GM23248 (cell line): ENCODE measurements at regions not wholly inside any gene's neighbourhood (a gene's known extent, or its start where the extent isn't known, plus 50 kb on each side); places are given as distances from the start of the nearest gene placed in this dataset.

Source experiments
- DNase-seq: peaks from one replicate; pipeline ENCODE4 v3.0.0-alpha.2; 2015
- H2AFZ ChIP-seq: fragments of 200-600 bp; sonication (generic); 2 replicates; pipeline ENCODE4 v1.6.1; 2016; ENCODE audit warnings: antibody characterized with exemption
- H3F3A ChIP-seq: fragments of 200-600 bp; sonication (generic); 2 replicates; pipeline ENCODE4 v1.6.1; 2016; ENCODE audit warnings: mild to moderate bottlenecking, antibody characterized with exemption, mixed run types; ENCODE audit not compliant: insufficient read depth
- H3K27ac ChIP-seq: fragments of 200-600 bp; sonication (generic); 2 replicates; pipeline ENCODE4 v1.5.1; 2016; ENCODE audit warnings: mild to moderate bottlenecking
- H3K27me3 ChIP-seq: fragments of 200-600 bp; sonication (generic); replicated peaks from 2 replicates; pipeline ENCODE4 v1.6.1; 2016; ENCODE audit warnings: mild to moderate bottlenecking; ENCODE audit not compliant: insufficient read depth
- H3K36me3 ChIP-seq: fragments of 200-600 bp; sonication (generic); 2 replicates; pipeline ENCODE4 v1.6.1; 2016; ENCODE audit warnings: low read depth, mild to moderate bottlenecking
- H3K4me1 ChIP-seq: fragments of 200-600 bp; sonication (generic); 2 replicates; pipeline ENCODE4 v1.6.1; 2016; ENCODE audit warnings: mild to moderate bottlenecking; ENCODE audit not compliant: insufficient read depth
- H3K4me2 ChIP-seq: fragments of 200-600 bp; sonication (generic); one replicate; pipeline ENCODE4 v1.6.1; 2016; ENCODE audit warnings: mild to moderate bottlenecking; ENCODE audit not compliant: unreplicated experiment
- H3K4me3 ChIP-seq: fragments of 200-600 bp; sonication (generic); 2 replicates; pipeline ENCODE4 v1.5.1; 2016; ENCODE audit warnings: mild to moderate bottlenecking
- H3K79me2 ChIP-seq: fragments of 200-600 bp; sonication (generic); 2 replicates; pipeline ENCODE4 v1.6.1; 2016; ENCODE audit warnings: mild to moderate bottlenecking; ENCODE audit not compliant: insufficient read depth
- H3K9ac ChIP-seq: fragments of 200-600 bp; sonication (generic); 2 replicates; pipeline ENCODE4 v1.6.1; 2016; ENCODE audit warnings: mild to moderate bottlenecking
- H3K9me2 ChIP-seq: fragments of 200-600 bp; sonication (generic); 2 replicates; pipeline ENCODE4 v1.6.1; 2016; ENCODE audit warnings: mixed run types, mild to moderate bottlenecking, moderate library complexity; ENCODE audit not compliant: insufficient read depth
- H3K9me3 ChIP-seq: fragments of 200-600 bp; sonication (generic); one replicate; pipeline ENCODE4 v1.6.1; 2017; ENCODE audit warnings: low read depth
- H4K20me1 ChIP-seq: fragments of 200-600 bp; sonication (generic); 2 replicates; pipeline ENCODE4 v1.6.0; 2016; ENCODE audit not compliant: insufficient read depth
- EZH2 ChIP-seq: fragments of 200-600 bp; sonication (generic); IDR thresholded peaks from 2 replicates; pipeline ENCODE4 v1.6.1; 2018; ENCODE audit warnings: antibody characterized with exemption, mild to moderate bottlenecking; ENCODE audit not compliant: insufficient read depth, poor library complexity, severe bottlenecking
- EZH2phosphoT487 ChIP-seq: fragments of 200-600 bp; sonication (generic); IDR thresholded peaks from 2 replicates; pipeline ENCODE4 v1.6.1; 2018; ENCODE audit warnings: antibody characterized with exemption, moderate library complexity, mild to moderate bottlenecking, low read depth; ENCODE audit not compliant: insufficient read depth
- WGBS, 2 experiments: methylation state at CpG; one replicate each; pipeline ENCODE4 v1.1.6; 2015 to 2017; ENCODE audit warnings: low lambda C conversion rate in 2 of 2, low coverage in 1 of 2; ENCODE audit errors: missing lambda C conversion rate in 2 of 2; 5-methylcytosine and 5-hydroxymethylcytosine counted together
- in situ Hi-C: fragments of 300-500 bp; cut with MboI; formaldehyde crosslinking; loops from 2 replicates; pipeline ENCODE4 v1.15.0; 2020

GRCh38 chr12:113667676-113668356, 196.1 kb upstream of the LHX5 start:
- no peaks in the 10 kb centered on the region for H3F3A ChIP-seq

GRCh38 chr12:113667095-113667494, 195.4 kb upstream of the LHX5 start:
- H3K9me3 ChIP-seq = no peaks in the 10 kb centered on the region
- WGBS, 2 experiments = 29 to 44% methylated on average over 1 of the region's 1 CpG
- H3K36me3 ChIP-seq = no peaks in the 10 kb centered on the region
- DNase-seq = no peak
- peaks cover 35% of the 10 kb centered on the region for H3K27me3 ChIP-seq
- no peak overlapping the region for H3K27ac ChIP-seq
- in situ Hi-C loops = no loop called here
- no peak overlapping the region for H3K4me2 ChIP-seq
- H4K20me1 ChIP-seq = no peaks in the 10 kb centered on the region
- TF ChIP-seq EZH2phosphoT487 = no peak
- TF ChIP-seq EZH2 = no peak
- H3K4me3 ChIP-seq = no peak overlapping the region
- H3K9me2 ChIP-seq = no peaks in the 10 kb centered on the region
- no peak overlapping the region for H3K9ac ChIP-seq
- H3F3A ChIP-seq = no peaks in the 10 kb centered on the region
- no peaks in the 10 kb centered on the region for H3K4me1 ChIP-seq
- no peak overlapping the region for H2AFZ ChIP-seq
- no peaks in the 10 kb centered on the region for H3K79me2 ChIP-seq

More at GRCh38 chr12:113667676-113668356, 196.1 kb upstream of the LHX5 start:
- peaks cover 37% of the 10 kb centered on the region for H3K27me3 ChIP-seq
- H3K36me3 ChIP-seq = no peaks in the 10 kb centered on the region
- no peaks in the 10 kb centered on the region for H3K4me1 ChIP-seq
- no peak for TF ChIP-seq EZH2
- H3K9ac ChIP-seq = no peak overlapping the region
- no peak overlapping the region for H2AFZ ChIP-seq
- in situ Hi-C loops = no loop called here
- no peak overlapping the region for H3K27ac ChIP-seq
- no peak overlapping the region for H3K4me3 ChIP-seq
- WGBS, 2 experiments = 13 to 19% methylated on average over 6 of the region's 6 CpGs
- no peak for DNase-seq
- H3K9me3 ChIP-seq = no peaks in the 10 kb centered on the region
- no peaks in the 10 kb centered on the region for H4K20me1 ChIP-seq
- no peaks in the 10 kb centered on the region for H3K79me2 ChIP-seq
- no peaks in the 10 kb centered on the region for H3K9me2 ChIP-seq
- no peak overlapping the region for H3K4me2 ChIP-seq

DNA sequence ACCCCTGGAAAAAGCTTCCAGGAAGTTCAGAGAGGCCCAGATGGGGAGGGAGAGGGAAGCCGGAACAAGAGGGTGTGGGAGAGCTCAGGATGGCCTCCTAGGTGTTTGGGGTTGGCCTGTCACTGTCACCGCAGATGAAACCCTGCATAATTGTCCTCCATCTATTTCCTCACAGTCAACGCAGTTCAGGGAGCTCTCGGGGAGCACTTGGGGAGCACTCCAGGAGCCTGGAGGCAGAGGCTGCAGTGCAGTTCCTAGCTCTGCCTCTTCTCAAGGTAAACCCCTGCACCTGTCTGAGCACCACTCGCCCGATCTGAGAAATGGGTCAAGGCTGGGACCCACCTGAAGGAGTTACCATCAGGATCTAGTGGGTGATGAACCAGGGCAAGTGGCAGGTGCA, 194.6 kb upstream of the LHX5 start:
- DNase-seq = no peak
- Histone ChIP-seq H3K27ac (no peak overlapping the region), H3K36me3 (no peaks in the 10 kb centered on the region), H2AFZ (no peak overlapping the region), H3K27me3 (peaks cover 34% of the 10 kb centered on the region), H4K20me1 (no peaks in the 10 kb centered on the region), H3F3A (no peaks in the 10 kb centered on the region), H3K4me1 (no peaks in the 10 kb centered on the region), H3K79me2 (no peaks in the 10 kb centered on the region), H3K9me3 (no peaks in the 10 kb centered on the region), H3K9me2 (no peaks in the 10 kb centered on the region), H3K9ac (no peak overlapping the region), H3K4me3 (no peak overlapping the region), H3K4me2 (no peak overlapping the region)
- no peak for TF ChIP-seq EZH2phosphoT487
- TF ChIP-seq EZH2 = no peak
- in situ Hi-C loops = no loop called here
- WGBS, 2 experiments = 24 to 26% methylated on average over 6 of the region's 6 CpGs

DNA sequence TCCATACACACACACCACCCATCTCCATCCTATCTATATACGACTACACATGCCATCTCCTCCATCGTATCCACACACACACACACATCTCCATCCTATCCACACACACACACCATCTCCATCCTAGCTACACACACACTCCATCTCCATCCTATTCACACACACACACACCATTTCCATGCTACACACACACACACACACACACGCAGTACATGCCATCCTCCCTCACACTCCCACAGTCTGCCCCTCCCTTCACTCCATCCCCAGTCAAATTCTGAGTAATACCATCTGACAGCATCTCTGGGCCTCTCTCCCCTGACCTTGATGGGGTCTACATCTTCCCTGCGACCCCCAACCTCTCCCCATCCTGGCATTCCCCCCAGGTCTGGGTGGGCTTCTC, 193.8 kb upstream of the LHX5 start:
- Histone ChIP-seq H3K4me1 (no peaks in the 10 kb centered on the region), H3K36me3 (no peaks in the 10 kb centered on the region), H3K79me2 (no peaks in the 10 kb centered on the region), H3F3A (no peaks in the 10 kb centered on the region), H2AFZ (no peak overlapping the region), H3K4me3 (no peak overlapping the region), H3K27me3 (peaks cover 29% of the 10 kb centered on the region), H3K9me2 (no peaks in the 10 kb centered on the region), H3K9ac (no peak overlapping the region), H4K20me1 (no peaks in the 10 kb centered on the region), H3K4me2 (no peak overlapping the region), H3K27ac (no peak overlapping the region), H3K9me3 (no peaks in the 10 kb centered on the region)
- WGBS, 2 experiments = 54 to 64% methylated on average over 3 to 4 of the region's 4 CpGs
- TF ChIP-seq EZH2 (no peak), EZH2phosphoT487 (no peak)
- in situ Hi-C loops = no loop called here
- DNase-seq = no peak

- Histone ChIP-seq H4K20me1 (no peaks in the 10 kb centered on the region), H2AFZ (no peak overlapping the region), H3K9ac (no peak overlapping the region), H3K4me3 (no peak overlapping the region), H3K4me2 (no peak overlapping the region), H3K79me2 (no peaks in the 10 kb centered on the region), H3K9me2 (no peaks in the 10 kb centered on the region), H3K36me3 (no peaks in the 10 kb centered on the region), H3K27ac (no peak overlapping the region), H3K4me1 (no peaks in the 10 kb centered on the region), H3K9me3 (no peaks in the 10 kb centered on the region), H3K27me3 (peaks cover 18% of the 10 kb centered on the region; the same call in 1 of the 2 replicates), H3F3A (no peaks in the 10 kb centered on the region)
- in situ Hi-C loops = no loop called here
- no peak for DNase-seq
- 12% methylated on average over 6 of the region's 6 CpGs for WGBS, 2 experiments
- no peak for TF ChIP-seq EZH2phosphoT487
- TF ChIP-seq EZH2 = no peak
These were observed 192.6 kb upstream of the LHX5 start for GRCh38 chr12:113664224-113664681.
